DMS53 (cell line): ENCODE measurements at regions not wholly inside any gene's neighbourhood (a gene's known extent, or its start where the extent isn't known, plus 50 kb on each side); places are given as distances from the start of the nearest gene placed in this dataset.
"Not testable (repeated sequence)": the region's sequence is repeated elsewhere in the genome, so short reads cannot be mapped to it uniquely, and the experiment has no call there.

Experiments used
- DNase-seq: peaks from one replicate; lab custom pipeline; 2025; lab: John Stamatoyannopoulos, UW

DNA sequence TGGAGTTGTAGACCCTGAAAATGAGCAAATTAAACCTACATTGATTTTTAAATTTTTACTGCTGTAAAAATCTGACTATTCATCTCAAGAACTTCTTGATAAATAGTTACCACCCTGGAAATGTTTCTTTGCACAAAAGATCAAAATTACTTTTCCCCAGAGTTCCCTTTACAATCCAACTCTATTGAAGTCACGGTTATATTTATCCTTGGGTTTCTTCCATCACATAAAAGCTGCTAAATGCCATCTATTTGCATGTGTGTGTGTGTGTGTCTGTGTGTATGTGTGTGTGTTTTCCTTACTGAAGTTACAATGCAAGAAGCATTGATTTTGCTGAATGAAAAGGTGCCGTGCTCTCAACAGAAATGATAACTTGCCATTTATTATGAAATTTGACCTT, 1273.0 kb downstream of the ROBO2 start:
- no peak for DNase-seq

DNA sequence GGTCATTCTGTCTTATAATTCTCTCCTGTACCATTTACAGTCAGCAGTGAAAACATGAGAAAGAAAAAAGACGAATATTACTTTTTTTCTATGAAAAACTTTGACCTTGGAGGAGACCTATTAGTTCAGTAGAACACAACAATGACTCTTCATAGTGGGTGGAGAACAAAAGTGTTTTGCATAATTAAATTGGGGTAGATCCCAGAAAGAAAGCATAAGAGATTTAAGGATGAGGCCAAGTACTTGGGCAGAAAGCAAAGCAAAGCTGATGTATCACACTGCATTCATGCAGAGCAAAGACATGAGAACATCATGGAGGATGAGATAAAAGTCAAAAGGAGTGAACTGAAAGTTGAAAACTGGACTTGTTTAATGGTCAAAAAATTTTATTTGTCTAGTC, 1273.4 kb downstream of the ROBO2 start:
- DNase-seq = no peak

DNA sequence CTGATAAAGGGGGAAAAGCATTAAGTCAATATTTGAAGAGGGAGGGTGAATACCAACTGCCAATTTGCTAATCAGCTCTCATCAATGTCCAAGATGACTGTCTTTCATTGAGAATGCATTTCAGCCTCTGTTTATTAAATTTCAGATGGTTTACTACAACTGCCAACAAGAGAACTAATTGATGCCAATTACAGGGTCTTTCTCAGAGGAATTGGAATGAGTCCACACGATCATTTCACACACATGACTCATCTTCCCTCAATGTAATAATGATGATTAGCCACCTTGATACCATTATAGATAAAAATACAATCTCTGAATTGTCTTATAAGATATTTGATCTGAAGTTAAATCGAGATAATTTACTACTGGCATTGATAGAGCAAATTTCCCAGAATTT, 1274.4 kb downstream of the ROBO2 start:
- DNase-seq = no peak

- DNase-seq = no peak
Observed at GRCh38 chr3:78317774-78318173, 1277.9 kb downstream of the ROBO2 start.

DNA sequence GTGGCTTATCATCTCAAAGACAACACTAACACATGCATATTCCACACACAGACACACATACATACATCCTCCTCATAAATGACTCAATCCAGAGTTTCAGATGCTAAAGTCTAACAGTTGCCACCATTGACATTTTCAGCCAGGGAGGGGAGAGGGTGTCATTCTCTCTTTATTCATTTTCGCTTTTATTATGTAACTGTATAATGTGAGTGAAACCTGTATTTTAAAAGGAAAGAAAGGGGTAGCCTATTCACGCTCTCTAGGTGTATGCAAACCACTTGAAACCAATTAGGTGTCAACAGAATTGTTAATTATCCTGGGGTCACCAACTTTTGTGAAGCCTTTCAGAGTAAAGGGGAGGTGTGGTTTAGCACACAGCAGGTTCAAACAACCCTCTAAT, 1282.9 kb downstream of the ROBO2 start:
- no peak for DNase-seq

GRCh38 chr3:78337801-78338211, 1297.9 kb downstream of the ROBO2 start:
- no peak for DNase-seq

DNA sequence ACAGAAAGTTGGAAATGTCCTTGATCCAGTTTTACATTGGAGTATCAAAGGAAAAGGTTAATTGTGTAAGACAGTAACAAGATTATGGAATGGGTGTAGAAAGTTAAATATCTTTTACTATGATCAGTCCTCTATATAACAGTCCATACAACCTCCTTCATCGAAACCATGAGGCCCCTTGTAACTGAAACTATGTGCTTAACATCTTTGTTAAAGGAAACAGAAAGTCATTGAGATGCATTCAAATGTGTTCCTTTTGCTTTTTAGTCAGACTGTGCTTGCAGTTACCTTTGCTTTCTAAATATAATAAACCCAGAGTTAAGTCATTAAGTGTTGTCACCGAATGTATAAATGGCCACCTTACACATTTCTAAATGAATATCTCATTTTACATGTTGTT, 1298.5 kb downstream of the ROBO2 start:
- DNase-seq = no peak

DNA sequence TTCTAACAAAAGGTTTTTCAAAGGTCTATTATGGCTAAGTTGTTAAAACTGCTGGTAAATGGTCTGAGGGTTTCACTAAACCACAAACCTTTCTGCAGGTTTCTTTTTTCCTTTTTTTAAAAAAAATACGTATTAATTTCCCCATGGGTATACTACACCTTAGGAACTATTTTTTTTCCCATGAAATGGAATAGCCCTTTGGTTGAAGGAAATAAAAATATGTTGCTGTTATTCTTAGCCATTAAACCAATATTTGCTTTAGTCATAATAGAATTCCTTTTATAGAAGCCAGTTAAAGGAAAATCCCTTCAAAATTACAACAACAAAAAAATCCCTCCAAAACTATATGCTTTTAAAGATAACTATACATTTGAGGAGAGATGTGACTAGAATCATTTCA, 1303.3 kb downstream of the ROBO2 start:
- no peak for DNase-seq

GRCh38 chr3:78344267-78344666, 1304.4 kb downstream of the ROBO2 start:
- DNase-seq = not testable (repeated sequence)

- no peak for DNase-seq
Observed at GRCh38 chr3:78344918-78345317, 1305.0 kb downstream of the ROBO2 start.

GRCh38 chr3:78347176-78347575, 1307.3 kb downstream of the ROBO2 start:
- no peak for DNase-seq

- no peak for DNase-seq
Observed at GRCh38 chr3:78348664-78349063, 1308.8 kb downstream of the ROBO2 start.

GRCh38 chr3:78349571-78349970, 1309.7 kb downstream of the ROBO2 start:
- no peak for DNase-seq

DNA sequence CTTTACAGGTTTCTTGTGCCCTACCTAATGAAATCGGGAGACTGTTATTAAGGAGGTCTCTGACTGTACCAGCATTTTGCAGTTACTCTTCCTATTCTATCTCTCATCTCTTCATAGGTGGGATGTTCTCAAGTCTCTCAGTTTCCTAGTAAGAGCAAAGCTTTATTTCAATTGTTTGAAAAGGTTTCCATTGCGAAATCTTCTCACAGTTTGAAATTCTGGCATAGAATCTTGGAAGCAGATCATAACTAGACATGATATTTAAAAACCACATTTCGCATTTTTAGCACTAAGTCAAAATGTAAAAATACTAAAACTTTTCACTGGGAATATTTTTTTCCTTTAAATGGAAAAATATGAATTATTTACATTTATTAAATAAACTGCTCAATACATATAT, 1311.4 kb downstream of the ROBO2 start:
- no peak for DNase-seq

- DNase-seq = no peak
Observed at GRCh38 chr3:78353231-78353630, 1313.3 kb downstream of the ROBO2 start.

GRCh38 chr3:78360849-78361248, 1321.0 kb downstream of the ROBO2 start:
- DNase-seq = no peak

DNA sequence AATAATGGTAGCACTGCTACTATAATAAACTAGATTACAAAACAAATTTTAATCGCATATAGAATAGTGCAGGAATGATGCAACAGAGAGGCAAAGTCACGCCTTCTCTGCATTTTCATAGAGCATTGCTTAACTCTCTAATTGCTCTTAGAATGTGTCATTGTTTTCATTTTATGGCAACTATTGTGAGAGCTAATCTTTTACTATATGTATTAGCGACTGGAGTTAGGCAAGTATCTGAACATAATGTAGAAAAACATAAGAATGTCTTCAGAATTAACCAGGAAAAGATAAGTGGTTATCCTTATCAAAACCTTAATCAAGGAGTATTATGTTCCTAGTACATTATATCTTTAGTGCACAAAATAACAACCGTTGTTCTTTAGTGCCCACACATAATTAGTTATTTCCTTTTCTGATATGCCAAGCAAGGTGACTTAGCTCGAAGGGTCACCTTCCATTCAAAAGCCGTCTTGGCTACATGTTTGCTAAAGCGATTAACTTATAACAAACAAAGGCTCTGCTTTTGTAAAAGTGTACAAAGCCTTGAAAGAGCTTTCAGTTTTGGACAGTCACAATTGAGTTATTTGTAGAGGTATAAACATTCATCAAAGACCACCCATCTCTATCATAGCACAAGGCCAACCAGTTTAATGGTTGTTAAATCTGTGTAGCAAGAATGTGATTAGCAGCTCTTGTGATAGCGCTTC, 1328.9 kb downstream of the ROBO2 start:
- no peak for DNase-seq

- peak; percentile 0 for DNase-seq
Observed at GRCh38 chr3:78390221-78390620, 1350.3 kb downstream of the ROBO2 start.

- DNase-seq = peak; percentile 44
Observed at GRCh38 chr3:78398401-78398800, 1358.5 kb downstream of the ROBO2 start.

GRCh38 chr3:78402720-78403119, 1362.8 kb downstream of the ROBO2 start:
- no peak for DNase-seq

- no peak for DNase-seq
Observed at GRCh38 chr3:78405745-78406144, 1362.1 kb downstream of the ROBO1 start.

DNA sequence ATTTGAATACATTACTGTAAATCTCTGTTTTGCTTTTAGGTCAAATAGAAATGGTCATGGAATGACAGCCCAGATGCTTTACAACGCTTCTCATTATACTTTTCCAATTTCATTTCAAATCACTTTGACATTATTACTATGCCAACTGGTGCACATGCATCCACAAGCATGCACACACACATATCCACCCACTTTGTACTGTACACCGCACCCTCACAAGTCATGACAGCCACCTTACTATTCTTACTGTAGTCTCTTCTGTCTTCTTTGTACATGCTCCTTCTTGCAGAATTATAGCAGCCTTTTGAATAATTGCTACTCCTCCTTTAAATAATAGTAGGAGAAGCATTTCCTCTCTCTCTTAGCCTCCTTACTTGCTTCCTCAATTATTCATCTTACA, 1361.4 kb downstream of the ROBO1 start:
- DNase-seq = no peak

GRCh38 chr3:78410077-78410476, 1357.7 kb downstream of the ROBO1 start:
- no peak for DNase-seq

DNA sequence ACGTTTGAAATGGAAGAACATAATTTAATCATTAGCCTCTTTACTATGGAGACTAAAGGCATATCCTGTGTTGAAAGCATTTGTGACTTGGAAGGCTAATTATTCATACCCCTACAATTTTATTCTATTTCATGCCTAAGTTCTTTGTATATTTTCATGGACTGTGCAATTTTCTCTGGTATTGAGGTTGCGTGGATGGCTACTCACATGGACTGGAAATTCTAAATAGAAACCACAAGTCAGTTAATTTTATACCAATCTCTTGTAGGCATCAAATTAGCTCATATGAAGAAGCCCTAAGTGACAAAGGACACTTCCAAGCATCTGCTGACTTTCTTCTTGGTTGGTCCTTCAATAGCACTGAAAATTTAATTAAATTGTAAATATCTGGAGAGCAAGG, 1353.5 kb downstream of the ROBO1 start:
- no peak for DNase-seq
